ENCODE measurements at regions not wholly inside any gene's neighbourhood (a gene's known extent, or its start where the extent isn't known, plus 50 kb on each side); places are given as distances from the start of the nearest gene placed in this dataset.

GRCh38 chr6:40720375-40720748, 133.2 kb upstream of the LRFN2 start:
- DNase-seq (ENCODE audit: low spot score): no peak

- DNase-seq (ENCODE audit: low spot score): no peak
Measured at GRCh38 chr6:40719671-40720374, 132.7 kb upstream of the LRFN2 start.

GRCh38 chr6:40718401-40718800, 131.2 kb upstream of the LRFN2 start:
- no peak for DNase-seq (ENCODE audit: low spot score)

GRCh38 chr6:40717411-40718057, 130.4 kb upstream of the LRFN2 start:
- no peak for DNase-seq (ENCODE audit: low spot score)

- no peak for DNase-seq (ENCODE audit: low spot score)
Measured at GRCh38 chr6:40715570-40716403, 128.6 kb upstream of the LRFN2 start.

GRCh38 chr6:40714576-40715564, 127.7 kb upstream of the LRFN2 start:
- DNase-seq (ENCODE audit: low spot score): no peak

- DNase-seq (ENCODE audit: low spot score): no peak
Measured at GRCh38 chr6:40714143-40714542, 127.0 kb upstream of the LRFN2 start.

GRCh38 chr6:40713002-40713719, 126.0 kb upstream of the LRFN2 start:
- no peak for DNase-seq (ENCODE audit: low spot score)

GRCh38 chr6:40710626-40711330, 123.6 kb upstream of the LRFN2 start:
- no peak for DNase-seq (ENCODE audit: low spot score)

- DNase-seq (ENCODE audit: low spot score): no peak
Measured at GRCh38 chr6:40708049-40708448, 120.9 kb upstream of the LRFN2 start.

- DNase-seq (ENCODE audit: low spot score): no peak
Measured at GRCh38 chr6:40706178-40706577, 119.0 kb upstream of the LRFN2 start.

GRCh38 chr6:40705354-40705753, 118.2 kb upstream of the LRFN2 start:
- no peak for DNase-seq (ENCODE audit: low spot score)

GRCh38 chr6:40701352-40702007, 114.3 kb upstream of the LRFN2 start:
- no peak for DNase-seq (ENCODE audit: low spot score)

- DNase-seq (ENCODE audit: low spot score): no peak
Measured at GRCh38 chr6:40700006-40700580, 112.9 kb upstream of the LRFN2 start.

GRCh38 chr6:40695750-40696415, 108.7 kb upstream of the LRFN2 start:
- no peak for DNase-seq (ENCODE audit: low spot score)

GRCh38 chr6:40695114-40695513, 108.0 kb upstream of the LRFN2 start:
- DNase-seq (ENCODE audit: low spot score): no peak

GRCh38 chr6:40693768-40694167, 106.6 kb upstream of the LRFN2 start:
- DNase-seq (ENCODE audit: low spot score): no peak

GRCh38 chr6:40692337-40692736, 105.2 kb upstream of the LRFN2 start:
- no peak for DNase-seq (ENCODE audit: low spot score)

- no peak for DNase-seq (ENCODE audit: low spot score)
Measured at GRCh38 chr6:40689185-40689584, 102.0 kb upstream of the LRFN2 start.

All from ecto neural progenitor cell (in vitro differentiated cells).